ENCODE measurements at regions not wholly inside any gene's neighbourhood (a gene's known extent, or its start where the extent isn't known, plus 50 kb on each side); places are given as distances from the start of the nearest gene placed in this dataset.

DNA sequence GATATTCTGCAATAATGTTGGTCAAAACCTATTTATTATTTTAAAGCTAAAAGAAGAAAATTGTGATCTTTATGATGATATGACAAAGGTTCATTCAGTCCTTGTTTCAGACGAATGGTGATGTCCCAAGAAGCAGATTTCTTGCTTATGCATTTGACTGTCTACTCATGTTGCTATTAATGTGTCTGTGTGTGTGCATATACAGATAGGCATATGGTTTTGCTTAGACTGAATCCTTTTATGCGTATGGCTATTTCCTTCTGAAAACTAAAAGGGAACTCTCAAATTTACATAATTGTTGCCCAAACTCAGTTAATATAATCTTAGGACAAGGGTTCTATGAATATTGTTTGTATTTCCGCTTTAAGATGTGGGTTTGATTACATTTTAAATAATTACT lies 632.3 kb upstream of the SETBP1 start:
- no peak overlapping the region for H3K27ac Mint-ChIP-seq
- no peaks in the 10 kb centered on the region for H3K36me3 Mint-ChIP-seq (ENCODE audit: low read depth)
- H3K27me3 Mint-ChIP-seq, result no peaks in the 10 kb centered on the region

GRCh38 chr18:44048846-44049245 lies 631.8 kb upstream of the SETBP1 start:
- no peaks in the 10 kb centered on the region for H3K9me3 ChIP-seq (ENCODE audit: control insufficient read depth, low read length, poor library complexity, severe bottlenecking)
- Mint-ChIP-seq H3K27ac (no peak overlapping the region), H3K4me3 (no peak overlapping the region), H3K27me3 (no peaks in the 10 kb centered on the region), H3K36me3 (ENCODE audit: low read depth) (no peaks in the 10 kb centered on the region), H3K4me1 (no peaks in the 10 kb centered on the region)
- ATAC-seq (no peak), DNase-seq (no peak)

More for the DNA sequence above, 632.3 kb upstream of the SETBP1 start:
- ATAC-seq, result no peak
- Mint-ChIP-seq H3K4me1 (no peaks in the 10 kb centered on the region), H3K4me3 (no peak overlapping the region)
- no peak for DNase-seq
- no peaks in the 10 kb centered on the region for H3K9me3 ChIP-seq (ENCODE audit: control insufficient read depth, low read length, poor library complexity, severe bottlenecking)

DNA sequence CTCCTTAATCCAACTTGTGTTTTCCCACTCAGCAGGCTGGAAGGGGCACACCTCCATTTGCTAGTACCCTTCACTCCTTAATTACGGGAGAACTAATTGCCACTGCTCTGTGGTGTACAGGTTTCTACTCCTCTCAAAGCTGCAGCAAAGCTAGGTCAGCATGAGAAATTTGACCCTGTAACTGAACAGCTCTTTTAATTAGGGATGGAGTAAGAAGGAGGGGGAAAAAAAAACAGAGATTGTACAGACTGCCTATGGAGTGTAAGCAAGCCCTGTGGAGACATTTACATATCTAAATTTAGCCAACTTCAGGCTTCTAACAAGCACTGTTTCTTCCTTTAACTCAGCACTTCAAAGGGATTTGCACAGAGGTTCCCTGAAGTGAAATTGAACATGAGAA lies 629.7 kb upstream of the SETBP1 start:
- H3K36me3 Mint-ChIP-seq (ENCODE audit: low read depth), result no peaks in the 10 kb centered on the region
- H3K27ac Mint-ChIP-seq, result no peak overlapping the region
- H3K27me3 Mint-ChIP-seq, result no peaks in the 10 kb centered on the region
- ATAC-seq, result no peak
- H3K9me3 ChIP-seq (ENCODE audit: control insufficient read depth, low read length, poor library complexity, severe bottlenecking), result no peaks in the 10 kb centered on the region
- H3K4me1 Mint-ChIP-seq, result no peaks in the 10 kb centered on the region
- H3K4me3 Mint-ChIP-seq, result no peak overlapping the region
- no peak for DNase-seq

- DNase-seq (no peak), ATAC-seq (no peak)
- no peak overlapping the region for H3K4me3 Mint-ChIP-seq
- no peak overlapping the region for H3K27ac Mint-ChIP-seq
- H3K9me3 ChIP-seq (ENCODE audit: control insufficient read depth, low read length, poor library complexity, severe bottlenecking), result no peaks in the 10 kb centered on the region
- no peaks in the 10 kb centered on the region for H3K4me1 Mint-ChIP-seq
- no peaks in the 10 kb centered on the region for H3K36me3 Mint-ChIP-seq (ENCODE audit: low read depth)
- H3K27me3 Mint-ChIP-seq, result no peaks in the 10 kb centered on the region
Measured at GRCh38 chr18:44054514-44054913, 626.2 kb upstream of the SETBP1 start.

DNA sequence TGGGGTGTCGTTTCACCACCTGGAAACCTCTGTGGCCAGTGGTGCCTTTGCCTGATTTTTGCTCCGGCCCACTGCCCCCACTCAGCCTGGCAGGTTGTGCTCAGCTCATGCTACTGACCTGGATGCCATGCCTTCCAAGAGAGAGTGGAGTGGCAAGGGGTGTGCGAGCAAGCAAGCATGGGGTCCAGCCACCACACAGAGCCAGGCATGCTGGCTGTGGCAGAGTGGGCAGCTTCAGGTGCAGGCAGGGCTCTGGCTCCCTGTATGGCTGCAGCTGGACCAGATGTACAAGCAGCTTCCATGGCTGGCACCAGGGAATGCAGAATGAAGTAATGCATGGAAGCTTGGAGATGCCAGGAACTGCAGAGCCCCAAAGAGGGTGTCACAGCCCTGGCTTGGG lies 620.5 kb upstream of the SETBP1 start:
- Mint-ChIP-seq H3K36me3 (ENCODE audit: low read depth) (no peaks in the 10 kb centered on the region), H3K27ac (no peak overlapping the region), H3K4me3 (no peak overlapping the region), H3K27me3 (no peaks in the 10 kb centered on the region), H3K4me1 (no peaks in the 10 kb centered on the region)
- H3K9me3 ChIP-seq (ENCODE audit: control insufficient read depth, low read length, poor library complexity, severe bottlenecking), result no peaks in the 10 kb centered on the region
- DNase-seq, result no peak
- no peak for ATAC-seq

- Mint-ChIP-seq H3K4me3 (no peak overlapping the region), H3K4me1 (no peaks in the 10 kb centered on the region)
Measured at GRCh38 chr18:44061438-44061837, 619.2 kb upstream of the SETBP1 start.

DNA sequence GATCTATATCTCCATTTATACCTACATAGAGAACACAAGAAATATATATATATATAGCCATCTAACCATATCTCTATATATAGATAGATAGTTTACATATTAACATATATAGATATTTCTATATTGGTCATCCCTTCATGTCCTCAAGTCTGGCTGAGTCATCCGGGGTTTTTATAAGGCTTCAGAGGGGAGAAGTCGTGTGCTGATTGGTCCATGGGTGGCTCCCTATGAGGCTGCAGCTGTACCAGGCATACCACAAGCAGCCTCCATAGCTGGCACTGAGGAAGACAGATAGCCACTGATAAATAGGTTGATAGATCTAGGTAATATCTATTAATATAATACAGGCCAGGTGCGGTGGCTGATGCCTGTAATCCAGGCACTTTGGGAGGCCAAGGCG lies 618.3 kb upstream of the SETBP1 start:
- H3K4me3 Mint-ChIP-seq, result no peak overlapping the region
- DNase-seq, result no peak
- no peaks in the 10 kb centered on the region for H3K27me3 Mint-ChIP-seq
- H3K27ac Mint-ChIP-seq, result no peak overlapping the region
- H3K36me3 Mint-ChIP-seq (ENCODE audit: low read depth), result no peaks in the 10 kb centered on the region
- H3K4me1 Mint-ChIP-seq, result no peaks in the 10 kb centered on the region
- ATAC-seq, result no peak
- H3K9me3 ChIP-seq (ENCODE audit: control insufficient read depth, low read length, poor library complexity, severe bottlenecking), result no peaks in the 10 kb centered on the region

More at GRCh38 chr18:44061438-44061837, 619.2 kb upstream of the SETBP1 start:
- H3K9me3 ChIP-seq (ENCODE audit: control insufficient read depth, low read length, poor library complexity, severe bottlenecking), result no peaks in the 10 kb centered on the region
- Mint-ChIP-seq H3K27me3 (no peaks in the 10 kb centered on the region), H3K27ac (no peak overlapping the region), H3K36me3 (ENCODE audit: low read depth) (no peaks in the 10 kb centered on the region)
- DNase-seq (no peak), ATAC-seq (no peak)

DNA sequence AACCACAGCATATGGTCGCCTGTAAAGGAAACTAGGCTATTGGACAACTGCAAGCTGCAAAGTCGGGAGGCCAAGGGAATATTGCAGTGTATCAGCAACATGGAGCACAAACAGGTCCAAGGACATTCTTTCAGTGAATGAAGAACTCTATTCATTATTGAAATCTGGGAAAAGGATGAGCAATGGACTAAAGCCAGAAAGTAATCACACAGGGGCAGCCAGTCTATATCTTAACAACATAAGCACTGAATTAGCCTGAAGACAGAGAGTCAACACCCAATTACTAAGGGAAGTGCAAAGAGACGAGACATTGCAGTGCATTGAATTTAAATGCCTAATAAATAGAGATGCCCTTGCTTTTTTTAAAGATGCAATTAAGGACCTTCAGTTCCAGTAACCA lies 615.5 kb upstream of the SETBP1 start:
- Mint-ChIP-seq H3K27me3 (no peaks in the 10 kb centered on the region), H3K36me3 (ENCODE audit: low read depth) (no peaks in the 10 kb centered on the region), H3K4me1 (no peaks in the 10 kb centered on the region), H3K4me3 (no peak overlapping the region), H3K27ac (no peak overlapping the region)
- ATAC-seq (no peak), DNase-seq (no peak)
- H3K9me3 ChIP-seq (ENCODE audit: control insufficient read depth, low read length, poor library complexity, severe bottlenecking), result no peaks in the 10 kb centered on the region

GRCh38 chr18:44066541-44066940 lies 614.1 kb upstream of the SETBP1 start:
- no peaks in the 10 kb centered on the region for H3K9me3 ChIP-seq (ENCODE audit: control insufficient read depth, low read length, poor library complexity, severe bottlenecking)
- Mint-ChIP-seq H3K4me1 (no peaks in the 10 kb centered on the region), H3K27ac (no peak overlapping the region), H3K27me3 (no peaks in the 10 kb centered on the region), H3K36me3 (ENCODE audit: low read depth) (no peaks in the 10 kb centered on the region), H3K4me3 (no peak overlapping the region)
- no peak for DNase-seq
- ATAC-seq, result no peak

- H3K4me1 Mint-ChIP-seq, result no peaks in the 10 kb centered on the region
- DNase-seq (no peak), ATAC-seq (no peak)
- no peak overlapping the region for H3K4me3 Mint-ChIP-seq
- no peaks in the 10 kb centered on the region for H3K9me3 ChIP-seq (ENCODE audit: control insufficient read depth, low read length, poor library complexity, severe bottlenecking)
- no peaks in the 10 kb centered on the region for H3K36me3 Mint-ChIP-seq (ENCODE audit: low read depth)
- H3K27ac Mint-ChIP-seq, result no peak overlapping the region
- H3K27me3 Mint-ChIP-seq, result no peaks in the 10 kb centered on the region
Measured at GRCh38 chr18:44067186-44067585, 613.5 kb upstream of the SETBP1 start.

GRCh38 chr18:44075038-44075437 lies 605.6 kb upstream of the SETBP1 start:
- DNase-seq (no peak), ATAC-seq (no peak)
- H3K36me3 Mint-ChIP-seq (ENCODE audit: low read depth), result no peaks in the 10 kb centered on the region
- no peak overlapping the region for H3K4me3 Mint-ChIP-seq
- no peaks in the 10 kb centered on the region for H3K4me1 Mint-ChIP-seq
- peaks cover 3% of the 10 kb centered on the region for H3K9me3 ChIP-seq (ENCODE audit: control insufficient read depth, low read length, poor library complexity, severe bottlenecking)
- no peaks in the 10 kb centered on the region for H3K27me3 Mint-ChIP-seq
- H3K27ac Mint-ChIP-seq, result no peak overlapping the region

DNA sequence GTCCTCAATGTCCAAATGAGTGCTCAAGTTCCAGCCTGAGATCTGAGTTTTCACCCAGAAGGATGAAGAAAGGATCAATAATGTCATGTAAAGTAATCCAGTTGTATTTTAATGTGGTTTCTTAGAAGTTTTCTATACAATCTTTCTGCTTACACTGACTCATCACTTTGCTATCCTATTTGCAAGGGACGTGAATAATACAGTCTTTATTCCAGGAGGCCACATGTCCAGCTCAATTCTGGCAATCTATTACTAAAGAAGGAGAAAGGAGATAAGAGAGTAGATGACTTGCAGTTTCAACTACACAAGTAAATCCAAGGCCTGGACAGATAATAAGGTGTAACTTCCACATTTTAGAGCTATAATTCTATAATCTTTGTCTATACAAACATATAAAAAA lies 601.1 kb upstream of the SETBP1 start:
- Mint-ChIP-seq H3K4me1 (no peaks in the 10 kb centered on the region), H3K27me3 (no peaks in the 10 kb centered on the region), H3K4me3 (no peak overlapping the region), H3K36me3 (ENCODE audit: low read depth) (no peaks in the 10 kb centered on the region), H3K27ac (no peak overlapping the region)
- no peak for ATAC-seq
- peaks cover 3% of the 10 kb centered on the region for H3K9me3 ChIP-seq (ENCODE audit: control insufficient read depth, low read length, poor library complexity, severe bottlenecking)
- DNase-seq, result no peak

GRCh38 chr18:44080054-44080453 lies 600.6 kb upstream of the SETBP1 start:
- ATAC-seq, result no peak
- Mint-ChIP-seq H3K27me3 (no peaks in the 10 kb centered on the region), H3K27ac (no peak overlapping the region), H3K4me1 (no peaks in the 10 kb centered on the region), H3K36me3 (ENCODE audit: low read depth) (no peaks in the 10 kb centered on the region), H3K4me3 (no peak overlapping the region)
- peaks cover 2% of the 10 kb centered on the region for H3K9me3 ChIP-seq (ENCODE audit: control insufficient read depth, low read length, poor library complexity, severe bottlenecking)
- no peak for DNase-seq

GRCh38 chr18:44089732-44090131 lies 591.0 kb upstream of the SETBP1 start:
- Mint-ChIP-seq H3K4me3 (no peak overlapping the region), H3K4me1 (no peaks in the 10 kb centered on the region), H3K27ac (no peak overlapping the region), H3K36me3 (ENCODE audit: low read depth) (no peaks in the 10 kb centered on the region), H3K27me3 (no peaks in the 10 kb centered on the region)
- DNase-seq (no peak), ATAC-seq (no peak)
- no peaks in the 10 kb centered on the region for H3K9me3 ChIP-seq (ENCODE audit: control insufficient read depth, low read length, poor library complexity, severe bottlenecking)

DNA sequence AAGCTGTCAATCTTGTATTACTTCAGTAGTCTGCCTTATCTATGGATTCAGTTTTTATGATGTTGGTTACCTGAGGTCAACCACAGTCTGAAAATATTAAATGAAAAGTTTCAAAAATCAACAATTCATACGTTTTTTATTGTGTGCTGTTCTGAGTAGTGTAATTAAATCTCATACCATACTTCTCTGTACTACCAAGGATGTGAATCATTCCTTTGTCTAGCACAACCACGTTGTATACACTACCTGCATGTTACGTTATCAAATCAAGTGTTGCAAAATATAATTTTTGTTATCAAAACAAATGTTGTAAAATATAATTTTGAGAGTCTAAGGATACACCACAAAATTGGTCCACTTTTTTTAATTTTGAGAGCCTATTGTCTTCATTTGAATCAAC lies 590.2 kb upstream of the SETBP1 start:
- no peaks in the 10 kb centered on the region for H3K9me3 ChIP-seq (ENCODE audit: control insufficient read depth, low read length, poor library complexity, severe bottlenecking)
- Mint-ChIP-seq H3K4me3 (no peak overlapping the region), H3K36me3 (ENCODE audit: low read depth) (no peaks in the 10 kb centered on the region), H3K27ac (no peak overlapping the region), H3K4me1 (no peaks in the 10 kb centered on the region), H3K27me3 (no peaks in the 10 kb centered on the region)
- no peak for DNase-seq
- ATAC-seq, result no peak

All from T-helper 17 cell (primary cell).